ENCODE measurements at regions not wholly inside any gene's neighbourhood (a gene's known extent, or its start where the extent isn't known, plus 50 kb on each side); places are given as distances from the start of the nearest gene placed in this dataset.

GRCh38 chr9:31236344-31236743 lies 1148.1 kb upstream of the ACO1 start:
- TF ChIP-seq CTCF (conservative IDR thresholded peaks at IDR 0.05; ENCODE audit: low read depth, low read length) (no peak), RAD21 (IDR thresholded peaks at IDR 0.05; ENCODE audit: low read length) (no peak), POLR2A (IDR thresholded peaks at IDR 0.05; ENCODE audit: low read depth, low read length) (no peak)
